NCI-H510A treated with DMSO at 0.1 percent for 48 hours (cell line): ENCODE measurements at regions not wholly inside any gene's neighbourhood (a gene's known extent, or its start where the extent isn't known, plus 50 kb on each side); places are given as distances from the start of the nearest gene placed in this dataset.
"Not testable (repeated sequence)": the region's sequence is repeated elsewhere in the genome, so short reads cannot be mapped to it uniquely, and the experiment has no call there.

Experiments
- DNase-seq: peaks from one replicate; lab custom pipeline; 2025; lab: John Stamatoyannopoulos, UW

DNA sequence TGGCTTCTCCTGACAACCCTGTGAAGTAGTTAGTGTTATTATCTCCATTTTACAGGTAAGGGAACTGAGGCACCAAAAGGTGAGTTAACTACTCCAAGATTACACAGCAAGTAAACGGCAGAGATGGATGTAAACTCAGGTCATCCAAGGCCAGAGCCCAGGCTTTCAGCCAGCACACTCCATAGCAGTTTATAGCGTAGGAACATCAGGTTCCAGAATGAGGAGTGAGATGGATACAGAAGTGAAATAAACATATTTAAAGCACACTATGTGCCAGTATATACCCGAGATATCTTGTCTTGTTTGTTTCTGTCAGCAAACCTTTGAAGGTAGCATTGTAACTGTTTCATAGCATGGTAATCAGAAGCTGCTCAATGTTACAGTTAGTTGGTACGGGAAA is 279.0 kb downstream of the OXSM start:
- no peak for DNase-seq

DNA sequence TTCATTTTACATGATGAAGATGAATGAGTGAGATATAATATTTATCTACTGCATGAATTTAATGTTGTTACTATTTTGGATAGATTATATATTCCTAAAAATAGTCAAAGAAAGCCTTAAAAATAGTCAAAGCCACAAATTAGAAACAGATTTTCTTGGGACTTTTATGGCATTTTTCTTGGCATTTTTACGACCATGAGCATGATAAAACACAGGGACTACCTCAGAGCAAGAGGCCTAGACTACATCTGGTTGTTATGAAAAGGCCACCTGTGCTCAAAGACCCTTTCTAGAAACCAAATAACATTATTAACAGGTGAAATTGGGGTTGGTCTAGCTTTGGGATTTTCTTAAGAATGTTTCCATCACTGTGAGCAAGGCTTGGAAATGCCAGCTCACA is 281.0 kb downstream of the OXSM start:
- DNase-seq = no peak

DNA sequence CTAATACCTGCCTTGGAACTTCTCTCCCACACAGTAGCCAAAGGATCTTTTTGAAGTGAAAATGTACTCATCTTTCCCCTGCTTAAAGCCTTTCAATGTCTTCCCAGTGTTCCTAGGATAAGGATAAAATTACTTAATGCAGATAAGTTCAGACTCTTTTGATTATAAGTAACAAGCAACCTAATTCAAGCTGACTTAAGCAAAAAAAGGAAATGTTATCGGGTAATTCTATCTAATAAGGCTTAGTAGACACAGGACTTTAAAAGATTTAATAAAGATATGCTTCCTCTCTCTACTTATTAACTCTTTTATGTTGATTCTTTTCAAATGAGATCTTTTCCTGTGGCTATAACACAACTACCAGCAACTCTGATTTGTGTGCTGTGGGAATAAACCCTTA is 284.2 kb downstream of the OXSM start:
- DNase-seq = no peak

DNA sequence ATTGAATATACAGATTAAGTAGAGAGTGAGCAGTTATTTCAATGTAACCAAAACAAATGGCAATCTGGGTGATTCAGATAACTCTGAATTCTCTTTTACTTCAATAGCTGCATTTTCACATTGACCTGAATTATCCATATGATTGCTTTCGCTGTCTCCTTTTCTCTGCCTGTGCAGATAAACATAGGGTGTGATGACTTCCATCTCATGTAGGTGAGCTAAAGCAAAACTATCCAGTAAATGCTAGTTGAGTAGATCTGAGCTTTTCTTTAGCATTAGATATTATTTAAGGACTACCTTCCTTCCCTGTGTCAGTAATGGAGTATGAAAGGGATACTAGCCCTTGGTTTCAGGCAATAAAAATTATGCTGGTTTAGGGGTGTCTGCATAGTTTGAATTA is 288.6 kb downstream of the OXSM start:
- DNase-seq = no peak

DNA sequence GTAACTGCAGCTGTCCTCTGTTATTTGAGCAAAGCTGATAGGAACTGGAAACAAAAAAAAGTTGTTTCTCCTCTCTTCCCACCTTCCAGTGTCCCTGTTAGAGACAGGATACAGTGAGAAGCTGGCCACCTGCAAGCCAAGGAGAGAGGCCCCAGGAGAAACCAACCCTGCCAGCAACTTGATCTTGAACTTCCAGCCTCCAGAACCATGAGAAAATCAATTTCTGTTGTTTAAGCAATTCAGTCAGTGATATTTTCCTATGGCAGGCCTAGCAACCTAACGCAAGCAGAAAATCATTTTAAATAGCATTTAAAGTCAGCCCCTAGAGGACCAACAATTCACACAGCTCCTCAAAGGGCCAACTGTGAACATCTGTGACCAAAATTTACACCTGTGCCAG is 291.3 kb downstream of the OXSM start:
- no peak for DNase-seq

DNA sequence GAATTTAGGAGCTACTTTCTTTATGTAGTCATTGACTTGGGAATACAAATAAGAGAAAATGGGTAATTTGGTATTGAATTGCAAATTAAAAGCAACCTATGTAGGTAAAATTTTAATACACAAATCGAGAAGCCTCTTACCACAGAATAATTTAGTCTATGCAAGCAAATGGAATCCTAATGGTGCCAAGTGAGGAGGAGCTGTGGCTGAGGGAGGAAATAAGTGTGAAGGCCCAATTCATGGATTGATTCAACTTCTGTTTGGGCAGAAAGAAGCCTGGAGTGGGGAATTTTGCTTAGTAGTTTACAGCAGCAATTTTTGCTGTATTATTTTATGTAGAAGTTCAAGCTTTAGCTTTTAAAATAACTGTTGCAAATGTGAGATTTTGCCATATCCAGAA is 291.9 kb downstream of the OXSM start:
- DNase-seq = no peak

DNA sequence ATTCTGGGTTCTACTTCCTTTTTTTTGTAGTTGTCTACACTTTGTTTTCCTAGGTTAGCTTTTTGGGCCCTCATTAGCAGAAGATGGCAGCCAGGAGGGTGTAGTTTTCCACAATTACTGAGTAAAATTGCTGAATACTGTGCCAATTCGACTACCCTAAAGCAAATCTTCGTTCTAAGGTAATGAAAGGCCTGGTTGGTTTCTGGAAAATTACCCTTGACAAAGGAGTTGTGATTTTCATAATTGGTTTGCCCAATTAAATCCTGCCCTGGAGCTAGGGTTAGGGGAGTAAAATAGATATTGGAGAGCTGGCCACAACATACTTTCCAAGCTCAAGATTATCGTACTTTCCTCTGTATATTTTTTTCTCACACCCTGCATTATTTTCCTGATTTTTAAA is 293.0 kb downstream of the OXSM start:
- DNase-seq = no peak

DNA sequence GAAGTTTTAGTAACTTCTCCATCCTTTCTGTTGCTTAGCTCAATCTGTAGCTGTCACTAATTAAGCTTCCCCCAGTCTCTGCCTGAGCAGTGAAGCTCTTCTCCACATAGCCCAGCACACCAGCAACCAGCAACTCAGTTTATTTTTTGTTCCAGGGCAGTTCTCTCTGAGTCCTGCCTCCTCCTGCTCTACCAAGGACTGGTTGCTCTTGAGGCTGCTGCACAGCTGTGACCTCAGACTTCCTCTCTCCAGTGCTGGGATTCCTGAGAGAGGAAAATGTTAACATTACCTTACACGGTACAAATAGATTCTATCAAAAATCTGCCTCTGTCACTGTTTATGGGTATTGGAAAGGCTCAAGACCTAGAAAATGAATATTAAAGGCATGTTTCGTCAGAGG is 294.7 kb downstream of the OXSM start:
- DNase-seq = no peak

DNA sequence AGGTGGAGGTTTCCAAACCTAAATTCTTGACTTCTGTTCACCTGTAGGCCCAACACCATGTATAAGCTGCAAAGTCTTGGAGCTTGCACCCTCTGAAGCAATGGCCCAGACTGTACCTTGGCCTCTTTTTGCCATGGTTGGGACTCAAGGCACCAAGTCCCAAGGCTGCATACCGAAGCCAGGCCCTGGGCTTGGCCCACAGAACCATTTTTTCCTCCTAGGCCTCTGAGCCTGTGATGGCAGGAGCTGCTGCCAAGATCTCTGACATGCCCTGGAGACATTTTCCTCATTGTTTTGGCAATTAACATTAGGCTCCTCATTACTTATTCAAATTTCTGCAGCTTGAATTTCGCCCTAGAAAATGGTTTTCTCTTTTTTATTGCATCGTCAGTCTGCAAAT is 297.9 kb downstream of the OXSM start:
- no peak for DNase-seq

DNA sequence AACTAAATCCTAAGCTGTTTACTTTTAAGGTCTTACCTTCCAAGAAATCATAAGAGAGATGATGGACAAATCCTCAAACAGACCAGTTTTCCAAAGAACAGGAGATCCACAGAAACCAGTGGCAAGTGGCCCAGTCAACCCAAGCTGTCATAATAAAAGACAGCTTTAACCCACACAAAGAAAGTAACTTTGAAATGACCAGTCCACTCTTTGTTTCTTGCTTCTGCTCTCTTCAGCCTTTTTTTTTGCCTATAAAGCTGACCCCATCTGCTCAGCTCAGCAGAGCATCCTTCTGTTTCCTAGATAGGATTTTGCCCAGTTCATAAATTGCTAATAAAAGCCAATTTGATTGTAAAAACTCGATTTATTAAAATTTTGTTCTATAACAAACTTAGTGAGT is 299.4 kb downstream of the OXSM start:
- DNase-seq = no peak

DNA sequence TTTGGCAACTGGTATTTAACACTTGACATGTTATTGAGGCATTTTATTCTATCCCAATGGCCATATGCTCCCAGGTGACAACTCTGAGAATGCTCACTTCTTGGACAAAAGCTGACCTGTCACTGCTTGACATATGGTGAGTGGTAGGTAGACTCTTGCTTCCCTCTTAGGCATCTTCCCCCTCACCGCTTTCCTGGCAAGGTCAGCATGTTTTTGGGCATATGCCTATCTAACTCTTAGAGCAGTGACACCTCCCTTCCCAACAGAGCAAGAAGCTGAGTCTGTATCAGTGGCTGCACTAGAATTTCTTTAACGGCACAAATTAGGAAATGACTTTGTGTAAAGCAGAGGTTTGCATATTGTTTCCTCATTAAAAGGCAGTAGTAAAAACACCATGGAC is 300.7 kb downstream of the OXSM start:
- DNase-seq = no peak

DNA sequence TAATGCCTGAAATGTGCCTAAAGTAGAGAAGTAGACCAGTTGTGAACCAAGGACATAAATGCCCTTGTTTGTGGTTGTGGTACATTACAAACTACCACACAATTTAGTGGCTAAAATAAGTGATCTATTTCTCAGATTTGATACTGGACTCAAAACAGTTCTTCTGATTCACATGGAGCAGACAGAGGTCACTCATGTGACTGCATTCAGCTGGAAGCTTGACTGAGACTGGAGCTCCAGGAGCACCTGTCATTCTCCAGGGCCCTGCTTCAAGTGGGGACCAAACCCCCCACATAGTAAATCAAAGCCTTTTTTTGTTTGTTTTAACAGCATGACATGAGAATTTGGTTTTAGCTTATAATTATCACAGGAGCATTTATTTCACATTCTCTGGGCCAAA is 301.2 kb downstream of the OXSM start:
- DNase-seq = no peak

DNA sequence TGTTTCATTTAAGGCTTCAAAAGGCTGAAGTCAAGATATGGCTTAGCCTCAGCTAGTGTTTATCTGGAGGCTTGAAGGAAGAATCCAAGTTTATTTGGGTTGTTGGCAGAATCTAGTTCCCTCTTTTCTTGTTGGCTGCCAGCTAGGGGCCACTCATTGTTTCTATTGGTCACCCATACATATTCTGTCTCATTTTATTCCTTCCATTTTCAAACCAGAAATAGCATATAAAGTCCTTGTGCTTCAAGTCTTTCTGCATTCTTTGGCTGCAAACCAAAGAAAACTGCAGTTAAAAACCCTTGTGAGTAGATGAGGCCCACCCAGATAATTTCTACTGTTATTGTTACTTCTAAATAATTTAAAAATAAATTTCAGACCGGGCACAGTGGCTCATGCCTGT is 301.7 kb downstream of the OXSM start:
- no peak for DNase-seq

DNA sequence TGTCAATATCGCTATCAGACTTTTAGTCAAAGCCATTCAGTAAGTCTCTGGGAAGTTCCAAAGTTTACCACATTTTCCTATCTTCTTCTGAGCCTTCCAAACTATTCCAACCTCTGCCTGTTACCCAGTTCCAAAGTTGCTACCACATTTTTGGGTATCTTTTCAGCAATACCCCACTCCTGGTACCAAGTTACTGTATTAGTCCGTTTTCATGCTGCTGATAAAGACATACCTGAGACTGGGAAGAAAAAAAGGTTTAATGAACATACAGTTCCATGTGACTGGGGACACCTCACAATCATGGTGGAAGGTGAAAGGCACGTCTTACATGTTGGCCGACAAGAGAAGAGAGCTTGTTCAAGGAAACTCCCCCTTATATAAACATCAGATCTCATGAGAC is 307.2 kb downstream of the OXSM start:
- DNase-seq = not testable (repeated sequence)

DNA sequence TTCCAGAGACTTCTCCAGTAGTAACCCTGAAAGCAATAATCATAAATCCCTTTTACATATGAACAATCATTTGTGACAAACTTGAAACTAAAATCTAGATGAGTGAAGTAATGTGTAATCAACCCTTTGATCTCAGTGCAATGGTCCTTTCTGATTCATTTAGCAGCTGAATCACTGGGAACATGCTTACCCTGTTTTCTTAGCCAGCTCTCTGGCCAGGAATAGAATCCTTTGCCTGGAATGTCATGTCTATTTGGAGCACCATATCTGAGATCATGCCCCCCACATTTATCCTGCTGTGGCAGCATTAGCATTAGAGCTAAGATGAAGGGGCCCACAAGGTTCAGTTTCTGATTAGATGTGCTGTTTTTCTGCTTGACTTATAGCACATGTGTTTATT is 309.8 kb downstream of the OXSM start:
- no peak for DNase-seq

DNA sequence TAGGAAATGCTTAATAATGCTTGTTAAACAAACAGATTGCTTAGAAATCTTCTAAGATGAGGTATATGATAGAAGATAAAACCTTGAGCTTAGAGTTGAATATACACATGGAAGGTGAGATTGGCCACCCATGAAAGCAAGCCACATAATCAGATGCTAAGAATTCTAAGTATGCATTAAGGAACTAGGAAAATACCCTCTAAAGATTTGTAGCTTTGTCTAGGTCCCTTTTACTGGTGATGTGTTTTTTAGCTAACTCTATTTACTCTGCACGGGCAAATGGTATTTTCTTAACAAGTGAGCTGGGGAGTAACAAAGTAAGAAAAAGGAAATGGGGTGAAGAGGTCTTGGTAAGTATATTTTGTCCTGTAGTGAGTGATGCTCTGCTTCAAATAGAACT is 310.3 kb downstream of the OXSM start:
- no peak for DNase-seq

DNA sequence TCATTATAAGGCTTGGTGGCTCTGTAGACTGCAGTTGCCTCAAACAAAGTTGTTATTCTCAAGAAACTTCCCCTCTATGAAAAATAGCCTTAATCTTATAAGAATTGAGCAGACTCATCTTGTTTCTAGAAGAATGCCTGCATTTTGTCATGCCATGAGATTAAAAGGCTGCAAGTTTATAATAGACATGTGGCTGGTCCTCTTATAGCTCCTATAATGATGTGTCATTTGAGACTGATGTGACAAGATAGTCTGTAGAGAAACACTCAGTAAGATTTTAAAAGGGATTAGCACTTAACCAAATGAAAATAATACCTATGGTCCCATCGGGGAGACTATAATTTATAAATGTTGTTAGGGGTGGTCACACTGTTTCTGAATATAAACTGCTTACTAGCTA is 312.5 kb downstream of the OXSM start:
- no peak for DNase-seq

DNA sequence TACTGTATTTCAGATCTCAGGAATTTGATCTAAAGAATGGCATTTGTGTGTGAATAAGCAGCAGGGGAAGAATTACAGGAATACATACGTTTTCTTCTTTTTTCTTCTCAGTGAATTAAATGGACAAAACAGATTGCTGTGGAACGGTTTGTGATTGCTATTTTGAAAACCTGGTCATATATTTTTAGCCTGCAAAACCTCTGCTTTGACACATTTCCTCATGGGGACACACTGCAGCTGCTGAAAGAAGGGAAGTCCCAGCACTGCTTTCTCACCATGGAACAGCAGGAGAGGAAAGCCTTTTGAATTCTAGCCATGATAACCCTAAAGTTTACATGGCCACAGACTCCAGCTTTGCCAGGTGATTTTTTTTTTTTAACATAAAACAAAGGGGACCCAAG is 315.0 kb downstream of the OXSM start:
- no peak for DNase-seq

DNA sequence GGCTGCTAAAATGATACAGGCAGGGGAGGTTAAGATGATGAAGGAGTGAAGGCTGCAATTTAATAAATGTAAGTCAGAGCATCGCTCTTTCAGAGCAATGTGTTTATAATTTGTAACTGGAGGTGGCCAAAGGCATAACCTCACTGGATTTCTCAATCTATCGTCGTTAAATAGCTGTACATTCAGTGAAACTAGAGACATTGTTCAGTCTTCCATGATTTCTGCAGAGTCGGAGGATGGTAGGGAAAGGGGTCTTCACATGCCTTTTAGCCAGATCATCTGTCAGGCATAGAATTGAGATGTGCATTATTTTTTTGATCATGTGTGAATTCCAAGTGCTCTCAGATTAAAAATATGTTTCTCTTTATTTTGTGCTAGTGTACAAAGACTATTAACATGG is 315.4 kb downstream of the OXSM start:
- no peak for DNase-seq

DNA sequence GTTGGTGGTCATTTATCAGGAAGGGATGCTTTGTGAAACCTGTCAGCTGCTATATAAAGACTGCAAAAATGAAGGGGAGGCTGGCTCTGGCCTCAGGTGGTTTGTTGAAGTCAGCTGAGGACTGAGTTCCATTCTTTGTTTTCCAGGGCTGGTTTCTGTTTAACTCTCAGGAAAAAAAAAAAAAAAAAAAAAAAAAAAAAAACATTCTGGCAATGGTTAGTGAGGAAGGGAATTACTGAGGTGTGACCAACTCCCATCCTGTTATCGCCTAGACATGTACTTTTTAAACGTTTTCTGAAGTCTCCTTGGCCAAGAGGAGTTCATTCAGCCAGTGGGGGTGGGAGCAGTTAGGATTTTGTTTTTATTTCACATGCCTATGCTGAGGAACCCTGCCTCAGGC is 316.3 kb downstream of the OXSM start:
- DNase-seq = no peak

DNA sequence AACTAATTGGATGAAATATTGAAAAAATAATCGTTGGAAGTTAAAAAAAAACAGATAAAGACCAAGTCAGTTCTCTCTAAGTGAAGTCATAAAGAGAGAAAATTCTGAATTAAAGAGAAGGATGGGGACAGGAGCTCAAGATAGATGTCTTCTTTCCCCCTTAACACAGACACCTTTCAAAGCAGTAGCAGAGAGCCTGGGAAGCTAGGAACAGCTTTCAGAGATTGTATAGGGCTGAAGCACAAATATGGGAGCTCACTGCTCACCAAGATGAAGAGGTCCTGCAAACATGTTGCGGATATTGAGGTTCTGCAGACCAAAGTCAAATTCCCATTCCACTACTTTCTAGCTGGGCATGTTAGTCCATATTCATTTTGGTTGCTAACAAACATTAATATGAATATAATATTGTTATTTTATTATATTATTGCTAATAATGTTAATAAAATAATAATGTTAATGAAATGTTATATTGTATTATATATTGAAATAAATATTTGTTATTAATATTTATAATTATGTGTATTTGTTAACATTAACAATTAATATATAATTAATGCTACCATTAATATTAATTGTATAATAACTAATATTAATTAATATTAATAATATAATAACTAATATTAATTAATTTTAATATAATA is 319.1 kb downstream of the OXSM start:
- DNase-seq = no peak

DNA sequence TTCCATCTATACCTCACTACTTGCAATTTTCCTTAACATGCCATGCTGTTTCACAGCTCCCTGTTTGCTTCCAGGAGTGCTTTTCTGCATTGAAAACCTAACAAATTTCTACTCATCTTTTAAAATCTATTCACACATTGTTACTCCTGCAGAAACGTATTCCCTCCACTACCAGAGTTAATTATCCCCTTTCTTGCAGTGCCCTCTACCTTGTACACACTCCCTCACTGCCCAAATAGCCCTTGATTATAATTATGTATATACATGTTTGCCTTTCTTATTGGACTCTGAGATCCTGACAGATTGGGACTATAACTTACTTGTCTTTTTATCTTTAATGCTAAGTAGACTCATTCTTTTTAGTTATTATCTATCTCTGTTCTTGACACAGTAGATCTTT is 325.0 kb downstream of the OXSM start:
- DNase-seq = no peak

DNA sequence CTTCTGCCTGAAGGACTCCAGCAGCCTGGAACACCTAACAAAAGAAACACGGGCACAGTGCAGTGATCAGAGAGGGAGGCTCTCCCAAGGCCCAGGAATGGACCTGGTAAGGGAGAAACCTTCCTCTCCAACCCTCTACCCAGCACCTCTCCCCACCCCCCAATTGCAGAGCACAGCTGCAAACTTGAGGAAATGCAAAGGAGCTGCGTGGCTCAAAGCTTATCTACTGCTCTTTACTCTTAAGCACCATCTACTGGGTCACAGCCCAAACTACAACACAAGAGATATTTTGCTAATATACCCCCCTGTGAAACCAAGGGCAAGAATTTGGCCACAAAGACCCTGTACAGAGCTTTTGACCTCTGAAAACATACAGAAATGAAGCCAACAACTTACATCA is 328.3 kb downstream of the OXSM start:
- DNase-seq = no peak

DNA sequence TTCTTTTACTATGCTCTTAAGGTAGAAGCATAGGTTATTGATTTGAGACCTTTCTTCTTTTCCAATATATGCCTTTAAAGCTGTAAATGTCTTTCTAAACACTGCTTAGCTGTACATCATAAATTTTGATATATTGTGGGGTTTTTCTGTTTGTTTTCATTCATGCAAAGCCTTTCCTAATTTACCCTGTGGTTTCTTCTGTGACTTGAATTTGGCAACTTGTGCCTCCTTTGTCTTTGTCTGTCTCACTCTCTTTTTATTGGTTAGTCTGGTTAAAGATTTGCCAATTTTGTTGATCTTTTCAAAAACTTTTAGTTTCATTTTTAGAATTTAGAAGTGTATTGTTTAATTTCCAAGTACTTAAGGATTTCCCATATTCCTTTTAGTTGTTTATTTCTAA is 343.1 kb downstream of the OXSM start:
- no peak for DNase-seq

DNA sequence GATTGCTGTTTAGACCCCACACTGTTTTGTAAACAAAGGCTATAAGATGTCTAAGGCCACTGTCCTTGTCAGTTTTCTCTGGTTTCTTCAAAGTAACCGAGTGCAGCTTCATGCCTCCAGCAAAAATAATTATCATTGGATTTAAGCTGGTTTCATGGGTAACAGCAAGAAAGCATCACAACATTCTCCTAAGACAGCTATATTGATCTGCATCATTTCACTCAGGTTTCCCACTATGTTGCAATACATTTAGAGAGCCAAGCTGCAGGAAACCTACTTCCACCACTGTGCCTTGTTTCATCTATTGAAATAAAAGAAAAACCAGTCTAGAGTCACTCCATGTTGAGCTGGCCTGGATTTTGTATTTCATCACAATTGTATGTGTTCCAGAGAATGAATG is 351.4 kb downstream of the OXSM start:
- no peak for DNase-seq
